ENCODE measurements at regions not wholly inside any gene's neighbourhood (a gene's known extent, or its start where the extent isn't known, plus 50 kb on each side); places are given as distances from the start of the nearest gene placed in this dataset.

- H3K36me3 Mint-ChIP-seq (ENCODE audit: low read depth) = no peaks in the 10 kb centered on the region
- Histone ChIP-seq H3K9me3 (ENCODE audit: control insufficient read depth in 1 of 2, insufficient read depth in 1 of 2, low read length in 2 of 2) (peaks cover 0 to 8% of the 10 kb centered on the region in 2 experiments), H3K4me1 (ENCODE audit: insufficient read depth, low read length) (no peaks in the 10 kb centered on the region), H3K36me3 (ENCODE audit: insufficient read depth, low read length) (no peaks in the 10 kb centered on the region), H3K27ac (ENCODE audit: low read depth in 1 of 2, low read length in 2 of 2) (no peak overlapping the region), H3K27me3 (ENCODE audit: control insufficient read depth in 1 of 2, insufficient read depth in 2 of 2, low read length in 2 of 2) (no peaks in the 10 kb centered on the region), H3K4me3 (ENCODE audit: low read length) (no peak overlapping the region)
- CTCF ChIA-PET = no interaction called here
- ATAC-seq (ENCODE audit: poor library complexity) (no peak), DNase-seq (no peak)
- H3K27me3 Mint-ChIP-seq = no peaks in the 10 kb centered on the region
- no peak overlapping the region for H3K4me3 Mint-ChIP-seq
- H3K4me1 Mint-ChIP-seq (ENCODE audit: low read depth) = no peaks in the 10 kb centered on the region
- TF ChIP-seq, protein P1, sequence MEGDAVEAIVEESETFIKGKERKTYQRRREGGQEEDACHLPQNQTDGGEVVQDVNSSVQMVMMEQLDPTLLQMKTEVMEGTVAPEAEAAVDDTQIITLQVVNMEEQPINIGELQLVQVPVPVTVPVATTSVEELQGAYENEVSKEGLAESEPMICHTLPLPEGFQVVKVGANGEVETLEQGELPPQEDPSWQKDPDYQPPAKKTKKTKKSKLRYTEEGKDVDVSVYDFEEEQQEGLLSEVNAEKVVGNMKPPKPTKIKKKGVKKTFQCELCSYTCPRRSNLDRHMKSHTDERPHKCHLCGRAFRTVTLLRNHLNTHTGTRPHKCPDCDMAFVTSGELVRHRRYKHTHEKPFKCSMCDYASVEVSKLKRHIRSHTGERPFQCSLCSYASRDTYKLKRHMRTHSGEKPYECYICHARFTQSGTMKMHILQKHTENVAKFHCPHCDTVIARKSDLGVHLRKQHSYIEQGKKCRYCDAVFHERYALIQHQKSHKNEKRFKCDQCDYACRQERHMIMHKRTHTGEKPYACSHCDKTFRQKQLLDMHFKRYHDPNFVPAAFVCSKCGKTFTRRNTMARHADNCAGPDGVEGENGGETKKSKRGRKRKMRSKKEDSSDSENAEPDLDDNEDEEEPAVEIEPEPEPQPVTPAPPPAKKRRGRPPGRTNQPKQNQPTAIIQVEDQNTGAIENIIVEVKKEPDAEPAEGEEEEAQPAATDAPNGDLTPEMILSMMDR (IDR thresholded peaks at IDR 0.05) = no peak
- POLR2A ChIA-PET = no interaction called here
- H3K27ac Mint-ChIP-seq = no peak overlapping the region
- intact Hi-C loops (cut with DNase I, micrococcal nuclease) = no loop called here
- H3K9me3 Mint-ChIP-seq = peaks cover 5% of the 10 kb centered on the region
Measured at GRCh38 chr1:81703756-81704463, 96.8 kb upstream of the ADGRL2 start.

GRCh38 chr1:81703391-81703755 lies 97.4 kb upstream of the ADGRL2 start:
- Mint-ChIP-seq H3K9me3 (peaks cover 5% of the 10 kb centered on the region), H3K36me3 (ENCODE audit: low read depth) (no peaks in the 10 kb centered on the region), H3K4me1 (ENCODE audit: low read depth) (no peaks in the 10 kb centered on the region), H3K27ac (no peak overlapping the region), H3K4me3 (no peak overlapping the region), H3K27me3 (no peaks in the 10 kb centered on the region)
- Histone ChIP-seq H3K36me3 (ENCODE audit: insufficient read depth, low read length) (no peaks in the 10 kb centered on the region), H3K4me3 (ENCODE audit: low read length) (no peak overlapping the region), H3K27me3 (ENCODE audit: control insufficient read depth in 1 of 2, insufficient read depth in 2 of 2, low read length in 2 of 2) (no peaks in the 10 kb centered on the region), H3K4me1 (ENCODE audit: insufficient read depth, low read length) (no peaks in the 10 kb centered on the region), H3K9me3 (ENCODE audit: control insufficient read depth in 1 of 2, insufficient read depth in 1 of 2, low read length in 2 of 2) (peaks cover 0 to 8% of the 10 kb centered on the region in 2 experiments), H3K27ac (ENCODE audit: low read depth in 1 of 2, low read length in 2 of 2) (no peak overlapping the region)
- DNase-seq = no peak
- TF ChIP-seq, protein P1 (IDR thresholded peaks at IDR 0.05) = no peak
- no peak for ATAC-seq (ENCODE audit: poor library complexity)
- intact Hi-C loops (cut with DNase I, micrococcal nuclease) = no loop called here
- POLR2A ChIA-PET = no interaction called here
- CTCF ChIA-PET = no interaction called here

DNA sequence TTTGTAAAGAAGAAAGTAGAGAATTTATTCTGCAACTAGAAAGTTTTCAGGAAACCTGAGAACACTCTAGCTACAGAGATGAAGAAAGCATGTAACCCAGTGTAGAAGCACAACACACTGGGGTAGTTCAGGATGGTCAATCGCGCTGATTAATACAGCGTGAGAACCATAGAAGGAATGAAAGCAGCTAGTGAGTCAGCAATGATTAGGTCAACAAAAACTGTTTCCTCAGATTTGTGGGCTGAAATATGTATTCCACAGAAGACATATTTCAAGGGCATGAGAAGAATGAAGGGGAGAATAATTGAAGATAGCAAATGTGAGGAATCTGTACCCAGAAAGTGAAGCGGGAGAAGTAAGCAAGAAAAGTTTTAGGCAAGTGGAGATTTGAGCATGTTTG lies 97.8 kb upstream of the ADGRL2 start:
- Histone ChIP-seq H3K36me3 (ENCODE audit: insufficient read depth, low read length) (no peaks in the 10 kb centered on the region), H3K9me3 (ENCODE audit: control insufficient read depth in 1 of 2, insufficient read depth in 1 of 2, low read length in 2 of 2) (peaks cover 0 to 8% of the 10 kb centered on the region in 2 experiments), H3K27me3 (ENCODE audit: control insufficient read depth in 1 of 2, insufficient read depth in 2 of 2, low read length in 2 of 2) (no peaks in the 10 kb centered on the region), H3K4me3 (ENCODE audit: low read length) (no peak overlapping the region), H3K4me1 (ENCODE audit: insufficient read depth, low read length) (no peaks in the 10 kb centered on the region), H3K27ac (ENCODE audit: low read depth in 1 of 2, low read length in 2 of 2) (no peak overlapping the region)
- Mint-ChIP-seq H3K4me3 (no peak overlapping the region), H3K27ac (no peak overlapping the region), H3K36me3 (ENCODE audit: low read depth) (no peaks in the 10 kb centered on the region), H3K4me1 (ENCODE audit: low read depth) (no peaks in the 10 kb centered on the region), H3K9me3 (peaks cover 5% of the 10 kb centered on the region), H3K27me3 (no peaks in the 10 kb centered on the region)
- no peak for DNase-seq
- TF ChIP-seq, protein P1 (IDR thresholded peaks at IDR 0.05) = no peak
- no peak for ATAC-seq (ENCODE audit: poor library complexity)
- CTCF ChIA-PET = no interaction called here
- POLR2A ChIA-PET = no interaction called here
- intact Hi-C loops (cut with DNase I, micrococcal nuclease) = no loop called here
